ENCODE measurements at regions not wholly inside any gene's neighbourhood (a gene's known extent, or its start where the extent isn't known, plus 50 kb on each side); places are given as distances from the start of the nearest gene placed in this dataset.

GRCh38 chr18:45291621-45292615 is 323.4 kb upstream of the SLC14A2 start:
- H3K4me3 Mint-ChIP-seq (ENCODE audit: unreplicated experiment) = no peak overlapping the region
- peak overlapping the region; percentile 38 for H3K27ac Mint-ChIP-seq (ENCODE audit: unreplicated experiment)
- no peaks in the 10 kb centered on the region for H3K36me3 Mint-ChIP-seq (ENCODE audit: low read depth)
- peaks cover 14% of the 10 kb centered on the region for H3K4me1 Mint-ChIP-seq (ENCODE audit: low read depth)
- H3K9me3 Mint-ChIP-seq (ENCODE audit: low read depth) = no peaks in the 10 kb centered on the region
- TF ChIP-seq CTCF (IDR thresholded peaks at IDR 0.05) = no peak
- H3K27me3 Mint-ChIP-seq (ENCODE audit: low read depth) = peaks cover 2% of the 10 kb centered on the region
- no peak for DNase-seq (ENCODE audit: low spot score)

GRCh38 chr18:45295388-45295787 is 319.9 kb upstream of the SLC14A2 start:
- Mint-ChIP-seq H3K27me3 (ENCODE audit: low read depth) (peaks cover 4% of the 10 kb centered on the region), H3K9me3 (ENCODE audit: low read depth) (no peaks in the 10 kb centered on the region), H3K4me3 (ENCODE audit: unreplicated experiment) (no peak overlapping the region), H3K36me3 (ENCODE audit: low read depth) (no peaks in the 10 kb centered on the region), H3K4me1 (ENCODE audit: low read depth) (peaks cover 14% of the 10 kb centered on the region), H3K27ac (ENCODE audit: unreplicated experiment) (no peak overlapping the region)
- DNase-seq (ENCODE audit: low spot score) = no peak
- no peak for TF ChIP-seq CTCF (IDR thresholded peaks at IDR 0.05)

GRCh38 chr18:45298986-45299385 is 316.3 kb upstream of the SLC14A2 start:
- Mint-ChIP-seq H3K36me3 (ENCODE audit: low read depth) (no peaks in the 10 kb centered on the region), H3K4me3 (ENCODE audit: unreplicated experiment) (no peak overlapping the region), H3K4me1 (ENCODE audit: low read depth) (peaks cover 3% of the 10 kb centered on the region), H3K27me3 (ENCODE audit: low read depth) (peaks cover 4% of the 10 kb centered on the region), H3K27ac (ENCODE audit: unreplicated experiment) (no peak overlapping the region), H3K9me3 (ENCODE audit: low read depth) (no peaks in the 10 kb centered on the region)
- no peak for TF ChIP-seq CTCF (IDR thresholded peaks at IDR 0.05)
- DNase-seq (ENCODE audit: low spot score) = no peak

- Mint-ChIP-seq H3K4me1 (ENCODE audit: low read depth) (no peaks in the 10 kb centered on the region), H3K9me3 (ENCODE audit: low read depth) (no peaks in the 10 kb centered on the region), H3K27me3 (ENCODE audit: low read depth) (no peaks in the 10 kb centered on the region), H3K27ac (ENCODE audit: unreplicated experiment) (no peak overlapping the region), H3K4me3 (ENCODE audit: unreplicated experiment) (no peak overlapping the region), H3K36me3 (ENCODE audit: low read depth) (no peaks in the 10 kb centered on the region)
- no peak for TF ChIP-seq CTCF (IDR thresholded peaks at IDR 0.05)
- DNase-seq (ENCODE audit: low spot score) = no peak
Observed at GRCh38 chr18:45303026-45303425, 312.2 kb upstream of the SLC14A2 start.

- Mint-ChIP-seq H3K4me1 (ENCODE audit: low read depth) (no peaks in the 10 kb centered on the region), H3K4me3 (ENCODE audit: unreplicated experiment) (no peak overlapping the region), H3K27me3 (ENCODE audit: low read depth) (peaks cover 2% of the 10 kb centered on the region), H3K36me3 (ENCODE audit: low read depth) (no peaks in the 10 kb centered on the region), H3K27ac (ENCODE audit: unreplicated experiment) (no peak overlapping the region), H3K9me3 (ENCODE audit: low read depth) (no peaks in the 10 kb centered on the region)
- TF ChIP-seq CTCF (IDR thresholded peaks at IDR 0.05) = no peak
- no peak for DNase-seq (ENCODE audit: low spot score)
Observed at GRCh38 chr18:45304558-45304957, 310.7 kb upstream of the SLC14A2 start.
